MV-4-11 (cell line): ENCODE measurements at regions not wholly inside any gene's neighbourhood (a gene's known extent, or its start where the extent isn't known, plus 50 kb on each side); places are given as distances from the start of the nearest gene placed in this dataset.
"Not testable (repeated sequence)": the region's sequence is repeated elsewhere in the genome, so short reads cannot be mapped to it uniquely, and the experiment has no call there.

Experiments used
- DNase-seq: peaks from one replicate; lab custom pipeline; 2025; lab: John Stamatoyannopoulos, UW

DNA sequence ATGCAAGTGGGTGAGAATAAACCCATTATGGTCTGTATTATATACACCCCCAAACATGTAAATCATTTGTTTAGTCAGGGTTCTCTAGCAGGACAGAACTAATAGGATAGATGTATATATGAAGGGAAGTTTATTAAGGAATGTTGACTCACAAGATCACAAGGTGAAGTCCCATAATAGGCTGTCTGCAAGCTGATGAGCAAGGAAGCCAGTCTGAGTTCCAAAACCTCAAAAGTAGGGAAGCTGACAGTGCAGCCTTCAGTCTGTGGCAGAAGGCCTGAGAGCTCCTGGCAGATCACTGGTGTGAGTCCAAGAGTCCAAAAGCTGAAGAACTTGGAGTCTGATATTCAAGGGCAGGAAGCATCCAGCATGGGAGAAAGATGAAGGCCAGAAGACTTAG is 270.8 kb upstream of the PRICKLE1 start:
- DNase-seq, result not testable (repeated sequence)

DNA sequence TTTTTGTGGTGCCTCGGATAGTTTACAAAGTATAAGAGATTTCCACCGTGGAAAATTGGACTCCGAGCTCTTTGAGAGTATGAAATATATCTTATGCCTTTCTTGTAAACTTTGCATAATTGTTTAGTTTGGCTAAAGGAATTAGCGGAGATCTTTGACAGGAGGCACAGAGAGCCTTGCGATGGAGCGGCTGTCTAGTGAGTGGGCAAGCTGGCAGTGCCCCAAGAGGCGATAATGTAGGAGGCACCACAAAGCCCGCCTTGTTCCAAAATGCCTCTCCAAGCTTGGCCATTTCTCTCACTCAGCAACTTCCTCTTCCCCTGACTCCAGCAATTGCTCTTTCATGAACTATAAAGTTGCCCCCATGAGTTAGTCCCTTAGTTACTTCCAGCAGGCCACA is 270.1 kb upstream of the PRICKLE1 start:
- peak; percentile 9 for DNase-seq

- DNase-seq, result no peak
These were observed 267.6 kb upstream of the PRICKLE1 start for GRCh38 chr12:42857106-42857505.

GRCh38 chr12:42855362-42855950 is 265.9 kb upstream of the PRICKLE1 start:
- no peak for DNase-seq

DNA sequence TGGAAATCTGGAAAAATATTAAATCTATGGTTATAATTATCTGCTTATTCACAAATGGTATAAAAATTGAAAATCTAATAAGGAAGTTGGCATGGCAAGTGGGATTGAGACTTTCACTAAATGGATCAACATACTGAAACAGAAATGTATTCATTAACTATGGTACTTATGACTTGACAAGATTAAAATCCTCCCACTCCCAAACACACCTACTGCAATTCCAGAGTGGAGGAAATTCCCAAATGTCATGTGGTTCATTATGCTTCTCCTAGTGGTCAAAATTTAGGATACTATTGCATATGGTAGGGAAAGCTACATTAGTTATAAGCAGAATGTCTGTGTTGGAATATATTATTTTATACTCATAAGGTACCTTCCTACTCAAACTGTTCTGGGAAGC is 265.3 kb upstream of the PRICKLE1 start:
- DNase-seq, result no peak

GRCh38 chr12:42854208-42854607 is 264.7 kb upstream of the PRICKLE1 start:
- DNase-seq, result no peak

GRCh38 chr12:42853370-42854140 is 264.0 kb upstream of the PRICKLE1 start:
- no peak for DNase-seq

DNA sequence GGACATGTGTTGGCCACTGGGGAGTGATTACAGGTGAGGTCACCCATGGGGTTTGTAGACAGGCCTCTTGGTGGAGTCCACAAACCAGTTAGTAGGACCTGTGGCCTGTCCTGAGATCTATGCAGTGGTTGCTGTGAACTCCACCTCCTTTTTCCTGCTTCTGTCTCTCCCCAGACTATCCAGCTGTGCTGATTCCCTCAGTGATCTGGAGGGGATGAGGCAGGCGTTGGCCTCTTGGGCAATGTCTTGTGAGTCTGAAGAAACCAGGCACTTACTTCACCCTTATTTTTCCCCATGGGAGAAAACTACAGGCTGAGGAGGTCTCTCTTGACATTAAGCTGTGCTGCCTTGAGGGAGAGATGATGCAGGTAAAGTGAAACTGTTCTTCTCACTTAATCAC is 257.2 kb upstream of the PRICKLE1 start:
- DNase-seq, result peak; percentile 44

GRCh38 chr12:42834062-42834461 is 244.5 kb upstream of the PRICKLE1 start:
- no peak for DNase-seq

DNA sequence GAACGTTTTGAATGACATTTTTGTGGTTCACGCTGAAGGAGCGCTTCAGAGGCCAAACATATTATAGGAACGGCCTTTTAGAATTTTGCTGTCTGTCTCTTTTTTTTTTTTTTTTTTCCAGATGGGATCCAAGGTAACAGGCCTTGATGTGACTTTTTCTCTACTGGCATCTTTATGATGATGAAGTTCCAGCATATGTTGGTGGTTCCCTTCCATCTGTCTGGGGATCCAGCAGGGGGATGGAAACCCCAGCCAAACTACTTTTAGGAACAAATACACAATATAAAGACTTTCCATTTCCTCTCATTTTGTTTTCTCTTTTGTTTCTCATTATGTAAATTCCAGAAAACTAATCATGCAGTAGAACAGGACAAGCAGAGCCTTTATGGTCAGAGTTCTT is 239.3 kb upstream of the PRICKLE1 start:
- DNase-seq, result no peak

DNA sequence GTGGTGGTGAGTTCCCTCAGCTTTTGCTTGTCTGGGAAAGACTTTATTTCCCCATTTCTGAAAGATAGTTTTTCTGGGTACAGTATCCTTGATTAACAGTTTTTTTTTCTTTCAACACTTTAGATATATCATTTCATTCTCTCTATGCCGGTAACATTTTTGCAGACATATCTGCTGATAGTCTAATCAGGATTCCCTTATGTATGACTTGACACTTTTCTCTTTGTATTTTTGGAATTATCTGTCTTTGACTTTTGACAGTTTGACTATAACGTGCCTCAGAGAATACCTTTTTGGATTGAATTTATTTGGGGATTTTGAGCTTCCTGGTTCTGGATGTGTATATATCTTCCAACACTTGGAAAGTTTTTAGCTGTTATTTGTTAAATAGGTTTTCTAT is 234.8 kb upstream of the PRICKLE1 start:
- no peak for DNase-seq

DNA sequence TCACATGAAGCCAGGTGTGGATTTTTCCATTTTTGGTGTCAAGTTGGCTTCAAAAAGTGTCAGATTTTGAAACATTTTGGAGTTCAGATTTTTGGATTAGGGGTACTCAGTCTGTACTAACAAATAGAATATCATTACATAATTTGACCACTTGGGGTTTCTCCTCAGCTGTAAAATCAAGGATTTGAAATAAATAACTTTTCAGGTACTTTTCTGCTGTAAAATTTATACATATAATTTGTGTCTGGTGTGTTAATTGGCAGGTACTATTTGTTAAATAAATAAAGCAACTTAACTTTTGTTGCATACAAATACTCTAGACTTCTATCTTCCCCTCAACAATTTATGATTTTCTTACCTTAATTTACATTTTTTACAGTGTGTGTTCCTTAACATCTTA is 234.1 kb upstream of the PRICKLE1 start:
- no peak for DNase-seq

DNA sequence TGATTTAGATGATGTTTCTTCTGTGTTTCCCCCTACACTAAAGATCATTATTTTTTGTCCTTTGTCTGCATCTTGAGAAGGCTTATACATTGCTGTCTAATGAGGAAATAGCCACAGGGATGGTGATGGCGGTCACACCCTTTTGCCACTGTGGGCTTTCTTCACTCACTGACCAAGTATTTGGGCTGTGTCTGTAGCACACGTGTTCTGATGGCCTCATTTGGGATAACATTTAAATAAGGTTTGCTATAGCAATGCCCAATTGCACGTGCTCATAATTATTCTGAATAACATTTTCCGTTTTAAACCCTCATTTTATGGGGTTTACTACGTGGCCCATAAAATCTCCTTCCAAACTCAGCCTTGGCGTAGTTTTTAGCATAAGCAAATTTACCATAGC is 230.3 kb upstream of the PRICKLE1 start:
- no peak for DNase-seq

- DNase-seq, result no peak
These were observed 225.5 kb upstream of the PRICKLE1 start for GRCh38 chr12:42815068-42815467.

DNA sequence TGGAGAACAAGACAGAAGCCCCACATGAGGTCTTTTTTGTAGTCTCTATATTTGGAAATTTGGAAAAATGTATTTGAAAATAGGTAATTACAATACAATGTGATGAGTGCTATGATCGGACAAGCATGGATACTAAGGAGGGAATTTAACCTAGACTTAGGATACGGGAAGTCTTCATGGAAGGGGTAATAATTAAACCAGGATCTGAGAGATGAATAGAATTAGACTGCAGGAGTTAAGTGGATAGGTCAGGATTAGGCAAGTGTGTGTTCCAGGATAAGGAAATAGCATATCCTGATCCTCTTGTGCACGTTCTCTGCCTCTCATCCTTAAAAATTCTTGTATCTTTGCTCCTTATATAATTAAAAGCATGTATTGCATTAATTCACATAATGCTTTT is 223.3 kb upstream of the PRICKLE1 start:
- DNase-seq, result no peak

- DNase-seq, result no peak
These were observed 222.5 kb upstream of the PRICKLE1 start for GRCh38 chr12:42812086-42812485.

DNA sequence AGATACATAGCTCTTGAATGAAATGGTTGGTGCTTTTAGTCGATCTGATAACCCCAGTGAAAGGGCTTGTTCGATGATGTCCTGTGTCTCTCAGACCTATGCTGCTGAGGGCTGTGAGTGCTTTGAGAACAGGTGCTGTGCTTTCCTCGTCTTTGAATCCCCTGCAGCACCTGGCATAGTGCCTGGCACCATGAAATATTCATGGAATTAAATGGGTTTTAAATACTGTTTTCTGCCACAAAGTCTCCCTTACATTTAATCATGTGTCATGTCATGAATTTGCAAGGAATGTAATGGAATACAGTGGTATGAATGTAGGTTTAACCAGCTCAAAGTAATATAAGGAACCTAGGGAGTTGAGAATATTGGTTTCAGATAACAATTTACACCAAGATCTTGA is 220.5 kb upstream of the PRICKLE1 start:
- DNase-seq, result no peak

- no peak for DNase-seq
These were observed 219.7 kb upstream of the PRICKLE1 start for GRCh38 chr12:42809226-42809625.

DNA sequence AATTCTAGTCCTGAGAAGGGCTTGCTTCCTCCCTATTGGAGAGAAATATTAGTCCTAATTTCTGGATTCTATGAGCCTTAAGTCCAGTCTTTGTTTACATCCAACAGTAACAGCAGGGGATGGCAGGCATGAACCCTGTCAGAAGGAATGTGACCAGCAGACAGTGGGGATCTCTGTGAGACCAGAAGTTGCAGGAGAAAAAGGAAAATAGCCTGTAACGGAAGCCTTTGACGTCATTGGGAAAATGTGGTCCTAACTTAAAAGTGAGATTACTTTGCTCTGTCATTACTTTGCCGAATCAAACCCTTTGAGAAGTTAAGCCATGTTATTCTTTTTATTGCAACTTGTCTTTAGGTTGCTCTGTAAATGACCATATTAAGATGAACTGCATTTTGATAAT is 218.2 kb upstream of the PRICKLE1 start:
- DNase-seq, result no peak

DNA sequence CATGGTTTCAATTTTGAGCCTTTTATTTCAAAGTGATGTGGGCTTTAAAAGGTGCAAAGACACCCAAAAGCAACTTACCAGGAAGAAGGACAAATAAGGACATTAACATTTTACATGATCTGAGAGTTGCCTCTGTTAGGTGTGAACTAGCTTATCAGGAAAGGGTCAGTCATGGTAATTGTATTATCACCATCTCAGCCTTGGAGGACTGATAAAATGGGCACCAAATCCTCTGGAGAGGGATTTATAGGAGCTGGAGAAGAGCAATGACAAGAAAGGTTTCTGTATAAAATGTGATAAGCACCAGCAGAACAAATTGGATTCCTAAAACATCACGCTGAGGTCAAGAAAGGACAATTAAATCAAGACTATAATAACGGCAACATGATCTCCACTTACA is 217.7 kb upstream of the PRICKLE1 start:
- no peak for DNase-seq

- DNase-seq, result peak; percentile 6
These were observed 215.4 kb upstream of the PRICKLE1 start for GRCh38 chr12:42804928-42805327.

DNA sequence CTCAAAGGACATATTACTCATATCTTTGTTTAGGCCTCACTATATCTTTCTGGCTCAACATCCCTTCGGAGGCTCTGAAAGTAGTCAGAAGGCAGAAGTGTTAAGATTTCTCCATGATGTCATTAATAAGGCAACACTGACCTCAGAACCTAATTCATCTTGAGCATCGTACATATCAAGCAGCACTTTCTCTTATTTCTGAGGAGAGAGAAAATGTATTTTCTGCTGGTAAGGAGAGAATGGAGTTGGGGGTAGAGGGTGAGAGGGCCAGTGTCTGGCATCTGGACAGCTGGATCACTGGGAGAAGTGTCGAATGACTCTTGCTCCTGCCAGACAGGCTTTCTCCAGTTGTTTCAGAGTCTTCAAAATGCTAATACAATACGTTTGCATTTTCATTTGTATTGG is 213.2 kb upstream of the PRICKLE1 start:
- no peak for DNase-seq

DNA sequence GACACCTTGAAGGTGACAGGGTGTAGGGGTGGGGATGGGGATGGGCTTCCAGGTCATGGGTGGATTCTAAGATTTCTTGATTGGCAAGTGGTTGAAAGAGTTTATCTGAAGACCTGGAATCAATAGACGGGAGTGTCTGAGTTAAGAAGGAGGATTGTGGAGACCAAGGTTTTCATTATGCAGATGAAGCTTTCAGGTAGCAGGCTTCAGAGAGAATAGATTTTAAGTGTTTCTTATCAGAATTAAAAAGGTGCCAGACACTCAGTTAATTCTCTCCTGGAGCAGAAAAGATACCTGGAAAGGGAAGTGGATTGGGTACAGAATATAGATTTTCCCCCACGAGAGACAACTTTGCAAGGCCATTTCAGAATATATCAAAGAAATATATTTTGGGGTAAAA is 211.7 kb upstream of the PRICKLE1 start:
- no peak for DNase-seq

GRCh38 chr12:42799966-42800365 is 210.4 kb upstream of the PRICKLE1 start:
- DNase-seq, result no peak
